HG03139 (cell line): ENCODE measurements at regions not wholly inside any gene's neighbourhood (a gene's known extent, or its start where the extent isn't known, plus 50 kb on each side); places are given as distances from the start of the nearest gene placed in this dataset.

ENCODE experiments used
- ATAC-seq: cut with Tn5 transposase; IDR thresholded peaks from one replicate; pipeline ENCODE4 v1.9.1; 2021; ENCODE audit not compliant: unreplicated experiment

DNA sequence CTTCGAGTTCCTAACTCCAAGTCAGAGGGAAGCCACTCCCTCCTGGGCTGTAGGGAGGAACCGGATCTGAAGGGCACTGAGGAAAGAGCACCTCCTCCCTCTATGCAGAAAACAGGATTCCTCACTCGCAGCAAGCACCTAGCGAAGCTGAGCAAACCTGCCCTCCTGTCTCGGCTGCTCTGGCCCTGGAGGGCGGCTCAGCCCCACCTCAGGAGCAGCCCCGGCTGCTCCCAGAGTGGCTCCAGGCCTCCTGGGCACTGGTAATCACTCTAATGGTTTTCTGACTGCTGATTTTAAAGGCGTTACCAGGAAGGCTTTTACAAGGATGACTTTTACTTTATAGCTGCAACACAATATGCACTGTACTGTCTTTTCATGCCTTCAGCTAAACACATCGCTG is 312.5 kb downstream of the TEX29 start:
- no peak for ATAC-seq

DNA sequence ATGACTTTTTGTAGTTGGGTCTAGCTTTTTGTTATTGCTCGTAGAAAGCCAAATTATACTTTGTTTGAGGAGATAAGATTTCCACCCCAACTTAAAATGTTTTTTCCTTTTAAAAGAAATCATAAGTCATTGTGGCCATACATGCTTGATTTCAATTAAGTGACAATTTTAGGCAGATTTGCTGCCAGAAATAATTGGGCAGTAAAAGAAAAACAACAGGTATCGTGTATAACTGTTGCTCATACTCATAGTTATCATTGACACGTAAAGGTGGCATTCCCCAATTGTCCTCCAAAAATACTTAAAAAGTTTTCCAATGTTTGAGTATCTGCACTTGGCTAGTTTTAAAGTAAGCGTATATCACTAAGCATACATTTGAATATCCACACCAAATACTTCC is 313.0 kb downstream of the TEX29 start:
- ATAC-seq, result no peak

DNA sequence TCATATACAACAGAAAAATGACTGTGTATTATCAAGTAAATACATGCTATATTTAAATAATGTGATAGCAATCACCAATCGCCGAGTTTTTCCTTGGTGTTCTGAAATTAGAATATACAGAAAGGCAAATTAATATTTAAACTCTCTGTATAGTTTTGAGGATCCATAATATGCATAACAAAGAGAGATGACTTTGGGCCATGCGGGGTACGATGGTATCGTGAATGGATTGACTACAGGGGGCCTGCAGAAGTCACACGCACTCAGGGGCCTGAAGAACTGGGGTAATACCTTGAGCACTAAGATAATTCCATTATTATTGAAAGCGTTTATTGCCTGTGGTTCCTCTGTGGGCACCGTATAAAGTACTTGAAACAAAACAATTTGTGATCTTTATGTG is 314.0 kb downstream of the TEX29 start:
- ATAC-seq, result no peak

DNA sequence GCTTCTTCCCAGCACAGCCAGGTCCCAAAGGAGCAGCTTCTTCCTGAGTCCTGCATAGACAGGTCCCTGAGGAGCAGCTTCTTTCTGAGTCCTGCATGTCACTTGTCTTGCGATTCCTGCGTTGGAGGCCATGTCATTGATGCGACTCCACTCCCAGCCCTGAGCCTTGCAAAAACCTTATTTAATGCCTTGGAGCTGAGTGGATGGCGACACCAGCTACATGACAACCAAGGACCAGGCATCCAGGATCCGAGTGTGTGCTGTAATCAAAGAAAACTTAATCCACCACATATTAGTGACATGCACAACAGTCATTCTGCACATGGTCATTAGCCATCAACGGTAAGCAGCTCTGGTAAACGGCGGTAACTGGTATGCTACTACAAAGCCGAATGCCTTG is 315.8 kb downstream of the TEX29 start:
- ATAC-seq, result no peak

DNA sequence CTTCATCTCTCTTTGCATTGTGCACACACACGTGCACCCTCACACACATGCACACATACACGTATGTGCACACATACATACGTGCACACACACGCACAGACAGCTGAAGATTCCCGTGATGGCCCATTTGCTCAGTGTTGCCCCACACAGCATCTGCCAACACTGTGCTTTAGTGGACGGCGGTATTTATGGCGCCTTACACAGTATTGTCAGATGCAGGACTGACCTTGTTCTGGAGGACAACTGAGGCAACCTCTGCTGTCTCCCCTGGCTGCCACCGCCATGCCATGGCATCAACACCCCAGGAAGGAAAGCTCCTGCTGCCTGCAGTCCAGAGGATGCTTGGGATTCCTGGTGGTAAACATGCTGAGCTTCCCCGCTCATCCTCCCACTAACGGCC is 316.4 kb downstream of the TEX29 start:
- ATAC-seq, result no peak

DNA sequence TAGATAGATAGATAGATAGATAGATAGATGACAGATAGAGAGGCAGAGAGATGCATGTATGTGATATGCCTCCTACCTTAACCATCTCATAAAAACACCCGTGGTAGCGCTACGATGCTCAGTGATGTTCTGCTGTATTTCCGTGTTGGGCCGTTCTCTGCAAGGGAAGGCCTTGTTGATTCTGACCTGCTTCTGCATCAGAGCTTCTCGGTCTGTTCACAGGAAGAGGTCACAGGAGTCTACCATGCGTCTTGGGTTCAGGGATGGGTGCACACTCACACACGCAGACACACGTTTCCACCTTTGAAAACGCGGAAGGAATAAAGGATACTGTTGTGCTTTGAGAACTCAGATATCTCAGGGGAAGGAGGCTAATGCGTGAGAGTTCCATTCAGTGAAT is 316.9 kb downstream of the TEX29 start:
- no peak for ATAC-seq

DNA sequence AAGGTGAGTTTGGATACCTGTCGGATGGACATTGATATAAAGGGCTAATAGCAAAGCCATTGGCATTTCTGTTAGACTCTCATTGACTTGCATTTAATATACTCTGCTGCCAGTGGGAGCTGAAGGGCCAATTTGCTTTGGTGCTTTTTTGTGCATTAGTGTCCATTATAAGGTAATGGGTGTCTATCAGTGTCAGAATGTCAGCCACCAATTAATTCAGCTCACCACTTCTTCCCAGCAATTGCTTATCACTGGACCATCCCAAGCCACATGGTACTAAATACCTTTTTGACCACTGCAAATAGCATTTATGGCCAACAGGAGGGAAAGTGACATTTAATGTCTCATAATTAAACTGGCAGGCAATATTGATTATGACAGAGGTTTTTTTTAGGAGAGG is 317.8 kb downstream of the TEX29 start:
- no peak for ATAC-seq

DNA sequence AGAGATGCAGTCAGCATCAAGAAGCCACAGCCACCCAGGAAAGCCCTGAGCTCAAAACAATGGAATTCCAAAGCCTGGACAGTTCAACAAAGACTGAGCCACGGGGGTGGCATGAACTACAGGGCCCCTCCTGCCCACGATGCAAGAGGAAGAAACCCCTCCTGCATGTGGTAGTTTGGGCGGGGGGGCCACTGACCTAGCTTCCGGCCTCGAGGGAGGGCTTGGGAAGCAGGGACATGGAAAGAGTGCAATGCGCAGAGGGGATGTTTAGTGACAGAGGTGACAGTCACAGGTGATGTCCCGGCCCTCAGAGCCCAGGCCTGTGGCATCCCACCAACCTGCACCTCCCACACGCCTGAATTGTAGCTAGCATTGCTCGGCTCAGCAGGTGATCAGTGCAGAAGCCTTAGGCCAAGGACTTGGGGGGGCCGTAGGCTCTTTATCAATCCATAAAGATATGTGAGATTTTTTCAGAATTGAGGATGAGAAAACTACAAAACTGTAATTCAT is 318.8 kb downstream of the TEX29 start:
- no peak for ATAC-seq

DNA sequence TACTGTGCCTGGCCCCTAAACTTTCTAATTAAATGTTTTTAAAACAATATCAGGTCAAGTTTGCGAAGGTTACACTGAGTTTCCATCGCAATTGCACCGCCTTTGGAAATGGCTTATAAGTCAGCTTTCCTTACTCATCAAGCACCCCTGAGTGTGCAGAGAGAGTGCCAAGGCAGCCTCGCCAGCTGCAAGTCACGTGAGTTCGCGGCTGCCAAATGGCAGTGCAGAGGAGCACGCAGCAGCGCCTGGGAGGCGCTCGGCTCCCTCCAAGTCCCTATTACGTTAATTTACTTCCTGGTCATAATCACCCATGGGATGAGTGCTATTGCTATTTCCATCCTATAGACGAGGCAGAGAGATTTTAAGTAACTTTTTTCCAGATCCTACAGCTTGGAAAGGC is 319.6 kb downstream of the TEX29 start:
- ATAC-seq, result no peak

DNA sequence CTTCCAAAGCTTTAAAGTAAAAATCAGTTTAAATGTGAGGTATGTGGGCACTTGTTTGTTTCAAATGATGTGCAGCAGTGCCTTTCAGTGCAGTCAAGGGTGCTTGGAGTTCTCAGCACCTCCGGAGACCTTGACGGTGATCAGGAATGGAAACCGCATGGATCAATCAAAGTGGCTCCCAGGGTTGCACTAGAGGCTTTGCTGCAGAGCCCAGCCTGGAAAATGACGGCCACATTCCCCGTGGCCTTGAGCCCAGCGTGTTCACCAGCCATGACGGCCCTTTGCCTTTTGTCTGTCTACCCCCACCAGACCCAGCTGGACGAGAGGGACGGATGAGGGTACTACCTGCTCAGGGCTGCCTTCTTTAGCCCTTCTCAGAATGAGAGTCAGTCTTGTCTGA is 320.0 kb downstream of the TEX29 start:
- ATAC-seq, result no peak

DNA sequence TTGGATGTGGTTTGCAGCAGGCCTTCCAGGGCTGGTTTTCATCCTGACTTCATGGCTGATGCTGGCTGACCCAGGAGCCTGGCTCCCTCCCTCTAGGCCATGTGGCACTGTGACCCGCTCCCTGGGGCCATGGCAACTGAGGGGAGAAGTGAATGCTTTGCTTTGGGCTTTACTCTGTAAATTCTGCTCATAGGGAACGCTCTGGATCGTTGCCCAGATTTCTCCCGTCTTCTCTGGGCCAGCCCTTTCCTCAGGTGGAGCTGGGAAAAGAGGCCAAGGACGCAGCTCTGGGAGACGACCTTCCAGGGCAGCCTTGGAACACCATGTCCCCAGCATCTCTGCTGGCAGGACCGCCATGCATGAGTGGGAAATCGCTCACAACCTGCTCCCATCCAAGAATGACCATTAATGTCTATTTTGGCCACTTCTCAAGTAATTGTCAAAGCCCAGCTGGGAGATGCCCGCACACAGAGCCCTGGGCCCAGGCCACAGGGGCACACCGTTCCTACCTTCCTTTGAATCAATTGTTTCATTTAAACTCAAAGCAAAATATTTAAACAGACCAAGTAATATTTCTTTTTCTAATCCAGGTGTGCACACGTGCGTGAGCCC is 321.8 kb downstream of the TEX29 start:
- no peak for ATAC-seq

DNA sequence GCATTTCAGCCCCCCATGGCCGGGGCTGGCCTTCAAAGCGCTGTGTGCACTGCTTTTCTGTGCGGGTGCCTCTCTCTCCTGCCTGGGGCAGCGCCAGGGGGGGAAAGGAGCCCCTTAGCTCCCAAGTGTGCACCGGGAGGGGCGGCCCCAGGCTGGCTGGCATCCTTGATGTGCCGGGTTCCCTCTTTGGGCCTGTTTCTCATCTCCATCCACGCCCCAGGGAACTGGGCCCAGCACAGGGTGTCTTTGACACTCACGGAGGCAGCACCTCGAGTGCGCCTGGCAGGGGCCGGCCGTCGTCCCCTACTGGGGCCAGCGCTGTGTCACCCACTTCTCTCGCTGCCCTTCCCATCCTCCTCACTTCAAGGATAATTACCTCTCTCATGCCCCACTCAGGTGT is 324.3 kb downstream of the TEX29 start:
- ATAC-seq, result no peak

DNA sequence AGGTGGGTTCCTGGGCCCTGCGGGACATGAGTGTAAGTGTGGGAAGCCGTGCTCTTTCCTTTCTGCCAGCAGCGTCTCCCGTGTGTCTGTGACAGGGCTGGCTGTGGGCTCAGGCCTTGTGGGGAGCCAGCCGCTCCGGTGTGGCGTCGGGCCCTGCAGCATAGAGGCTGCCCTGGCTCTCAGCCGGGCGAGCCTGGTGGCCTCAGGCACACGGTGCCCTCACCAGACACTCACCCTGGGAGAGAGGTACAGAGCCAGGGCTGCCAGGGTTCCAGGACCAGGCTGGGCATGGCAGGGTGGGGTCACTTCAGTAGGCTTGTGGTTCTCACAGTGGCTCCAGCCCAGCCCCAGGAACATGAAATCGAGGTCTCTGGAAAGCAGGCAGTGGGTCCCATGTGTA is 324.8 kb downstream of the TEX29 start:
- no peak for ATAC-seq

DNA sequence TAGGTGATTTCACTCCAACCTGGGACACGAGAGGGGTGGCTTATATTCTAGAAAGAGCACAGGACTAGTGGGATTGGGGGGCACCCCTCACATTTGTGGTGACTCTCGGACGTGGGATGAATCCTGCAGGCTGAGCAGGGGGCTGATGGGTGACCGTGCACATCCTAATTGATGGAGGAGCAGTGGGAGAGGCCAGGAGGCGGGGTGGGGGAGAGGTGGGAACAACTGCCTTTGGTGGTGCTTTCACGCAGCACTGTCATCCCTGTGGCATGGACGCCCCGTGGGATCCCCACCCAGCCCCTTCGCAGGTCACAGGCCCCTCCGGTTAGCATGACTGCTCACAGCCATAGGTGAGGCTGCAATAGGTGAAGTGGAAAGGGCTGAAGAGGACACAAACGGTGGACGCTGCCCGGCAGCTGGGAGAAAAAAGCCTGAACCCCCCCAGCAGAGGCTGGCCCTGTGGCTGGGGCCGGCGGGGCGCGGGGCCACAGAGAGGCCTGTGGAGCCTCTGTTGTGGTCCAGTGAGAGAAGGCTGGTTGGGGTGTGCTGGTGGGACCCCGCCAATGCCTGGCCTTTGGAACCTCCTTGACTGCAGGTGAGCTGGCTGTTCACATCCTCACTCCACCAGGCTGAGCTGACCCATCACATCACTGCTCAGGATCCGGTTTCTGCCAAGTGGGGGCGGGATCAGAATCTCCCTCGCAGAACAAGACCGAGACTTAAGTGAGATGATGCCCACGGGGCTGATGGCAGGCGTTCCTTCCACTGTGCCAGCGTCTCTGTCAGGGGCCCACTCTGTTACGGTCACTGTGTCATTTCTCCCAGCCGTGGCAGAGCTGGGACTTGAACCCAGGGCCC is 325.4 kb downstream of the TEX29 start:
- no peak for ATAC-seq

DNA sequence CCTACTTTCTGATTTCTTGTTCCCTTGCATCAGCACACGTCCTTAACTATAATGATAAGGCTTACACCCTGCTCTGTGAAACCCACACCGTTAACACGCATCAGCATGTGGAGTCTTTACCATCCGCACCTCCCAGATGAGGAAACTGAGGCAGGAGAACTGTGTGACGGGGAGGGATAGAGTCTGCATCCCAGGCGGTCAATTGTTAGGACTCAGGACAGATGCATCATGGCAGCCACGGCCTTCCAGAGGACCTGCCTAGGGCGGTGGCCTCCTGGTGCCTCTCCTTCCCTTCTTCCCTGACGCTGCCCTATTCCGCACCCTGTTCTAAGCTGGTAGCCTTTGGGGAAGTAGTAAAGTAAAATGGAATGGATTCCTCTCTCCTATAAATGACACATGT is 326.0 kb downstream of the TEX29 start:
- ATAC-seq, result no peak

DNA sequence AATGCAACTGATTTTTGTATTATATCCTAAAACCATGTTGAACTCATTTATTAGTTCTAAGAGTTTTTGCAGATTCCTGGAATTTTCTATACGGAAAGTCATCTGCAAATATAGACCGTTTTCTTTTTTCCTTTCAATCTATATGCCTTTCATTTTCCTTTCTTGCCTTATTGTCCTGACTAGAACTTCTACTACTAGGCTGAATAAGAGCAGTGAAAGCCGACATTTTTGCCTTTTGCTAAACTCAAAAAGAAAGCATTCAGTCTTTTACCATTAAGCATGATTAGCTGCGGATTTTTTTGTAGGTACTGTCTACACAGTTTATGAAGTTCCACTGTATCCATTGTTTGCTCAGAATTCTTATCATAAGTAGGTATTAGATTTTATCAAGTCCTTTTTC is 328.4 kb downstream of the TEX29 start:
- ATAC-seq, result no peak

DNA sequence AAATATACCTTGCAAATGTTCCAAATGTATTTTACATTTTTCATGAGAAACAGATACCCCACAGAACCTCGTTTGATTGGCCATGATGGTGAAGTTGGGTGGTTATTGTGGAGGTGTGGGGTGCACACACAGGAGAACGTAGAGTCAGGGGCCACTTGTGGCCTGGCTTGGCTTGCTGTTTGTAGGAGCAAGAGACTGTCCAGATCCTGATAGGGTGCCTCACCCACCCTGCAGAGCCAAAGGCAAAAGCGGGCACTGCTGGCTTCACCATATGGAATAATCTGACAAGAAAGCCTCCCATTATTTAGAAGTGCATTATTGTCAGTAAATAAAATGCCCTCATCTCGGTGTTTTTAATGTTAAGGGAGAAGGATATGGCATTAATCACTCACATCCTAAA is 330.2 kb downstream of the TEX29 start:
- ATAC-seq, result no peak

DNA sequence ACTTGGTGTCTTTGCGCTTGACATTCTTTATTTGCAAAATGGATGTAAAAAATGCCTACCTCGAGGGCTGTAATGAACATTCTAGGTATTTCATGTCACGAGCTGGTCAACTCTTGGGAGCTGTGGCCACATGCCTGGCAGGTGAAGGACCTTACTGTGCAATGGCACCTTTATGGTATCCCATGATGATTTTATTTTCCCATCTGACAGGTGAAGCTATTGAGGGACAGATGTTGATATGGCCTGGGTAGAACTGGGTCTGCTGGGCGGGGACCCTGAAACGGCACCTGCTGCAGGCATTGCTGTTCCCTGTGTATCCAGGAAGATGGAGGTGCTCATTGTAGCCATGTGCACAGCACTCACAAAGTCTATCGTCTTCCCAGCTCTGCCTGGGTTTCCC is 332.2 kb downstream of the TEX29 start:
- no peak for ATAC-seq

DNA sequence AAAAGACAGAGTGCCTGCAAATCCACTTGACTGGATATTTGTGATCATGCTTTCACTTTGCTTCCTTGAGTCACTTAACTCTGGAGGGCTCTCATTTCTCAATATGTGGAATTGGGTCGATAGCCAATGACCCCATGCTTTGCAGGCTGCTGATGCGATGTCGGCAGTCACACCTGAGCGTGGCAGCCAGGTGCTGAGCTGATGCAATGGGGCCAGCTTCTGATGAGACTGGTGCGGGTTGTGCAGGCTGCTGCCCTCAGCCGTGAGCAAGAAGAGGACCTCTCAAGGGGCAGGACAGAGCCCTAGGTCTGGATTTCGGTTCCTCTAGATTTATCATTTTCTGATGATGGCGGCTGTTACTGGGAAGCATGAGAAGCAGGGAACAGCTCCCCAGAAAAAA is 334.1 kb downstream of the TEX29 start:
- no peak for ATAC-seq

DNA sequence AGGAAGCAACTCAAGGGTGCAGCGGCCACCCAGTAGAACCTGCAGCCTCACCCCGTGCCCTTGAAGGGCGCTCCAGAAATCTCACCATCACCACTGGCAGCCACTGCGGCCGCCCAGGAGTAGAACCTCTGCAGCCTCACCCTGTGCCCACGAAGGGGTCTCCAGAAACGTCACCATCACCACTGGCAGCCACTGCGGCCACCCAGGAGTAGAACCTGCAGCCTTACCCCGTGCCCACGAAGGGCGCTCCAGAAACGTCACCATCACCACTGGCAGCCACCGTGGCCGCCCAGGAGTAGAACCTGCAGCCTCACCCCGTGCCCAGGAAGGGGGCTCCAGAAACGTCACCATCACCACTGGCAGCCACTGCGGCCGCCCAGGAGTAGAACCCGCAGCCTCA is 336.0 kb downstream of the TEX29 start:
- ATAC-seq, result no peak

DNA sequence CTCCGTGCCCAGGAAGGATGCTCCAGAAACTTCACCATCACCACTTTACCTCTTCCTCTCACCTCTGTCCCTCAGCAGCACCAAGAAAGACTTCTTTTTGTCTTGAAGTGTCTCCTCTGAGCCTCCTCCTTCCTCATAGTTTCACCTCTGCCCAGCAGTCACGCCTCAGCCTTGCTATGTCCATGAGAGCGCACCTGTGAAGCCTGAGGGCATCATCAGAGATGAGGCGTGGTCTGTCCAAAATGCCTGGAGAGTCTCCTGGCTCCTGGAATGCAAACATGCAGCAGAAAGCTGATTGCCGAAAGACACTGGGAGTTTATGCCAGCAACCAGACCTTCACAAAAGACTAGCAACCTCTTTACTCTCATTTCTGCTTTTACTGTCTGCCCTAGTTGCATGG is 336.6 kb downstream of the TEX29 start:
- no peak for ATAC-seq
